ENCODE measurements at regions not wholly inside any gene's neighbourhood (a gene's known extent, or its start where the extent isn't known, plus 50 kb on each side); places are given as distances from the start of the nearest gene placed in this dataset.

GRCh38 chr3:187520027-187520945 is 149.9 kb downstream of the SST start:
- Histone ChIP-seq H3K27me3 (no peaks in the 10 kb centered on the region), H3K4me1 (no peaks in the 10 kb centered on the region), H3K4me3 (no peak overlapping the region), H3K36me3 (no peaks in the 10 kb centered on the region), H3K27ac (no peak overlapping the region), H3K9me3 (no peaks in the 10 kb centered on the region)
- intact Hi-C loops (cut with DNase I), result no loop called here
- DNase-seq (peak in 2 of 6 donors; percentile 3 to 10), FAIRE-seq (no peak), ATAC-seq (no peak)
- WGBS, 2 donors, result 66 to 72% methylated on average over 9 of the region's 9 CpGs
- no peak for TF ChIP-seq CTCF (IDR thresholded peaks at IDR 0.05)

DNA sequence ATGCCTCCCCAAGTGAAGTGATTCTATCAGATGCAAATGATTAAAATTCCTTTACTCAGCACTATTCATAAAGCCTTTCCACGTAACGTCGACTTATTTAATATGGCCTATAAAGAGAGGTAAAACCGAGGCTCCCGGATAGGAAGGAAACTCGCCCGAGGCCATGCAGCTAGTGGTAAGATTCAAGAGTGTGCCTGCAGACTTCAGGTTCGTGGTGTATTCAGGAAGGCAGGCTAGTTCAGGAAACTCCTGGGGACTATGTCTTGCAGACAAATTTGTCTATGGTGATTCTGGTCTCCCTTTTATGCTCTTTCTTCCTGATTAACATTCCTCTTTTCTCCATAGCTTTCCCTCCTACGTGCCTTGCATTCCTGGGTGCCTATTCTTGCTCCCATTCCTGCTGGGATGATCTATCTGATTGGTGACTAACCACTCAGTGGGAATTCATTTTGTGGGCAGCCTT is 150.7 kb downstream of the SST start:
- H3K4me3 ChIP-seq, result no peak overlapping the region
- no peaks in the 10 kb centered on the region for H3K27me3 ChIP-seq
- ATAC-seq, result no peak
- FAIRE-seq, result no peak
- 72 to 78% methylated on average over 9 of the region's 9 CpGs for WGBS, 2 donors
- no peaks in the 10 kb centered on the region for H3K9me3 ChIP-seq
- no peak for TF ChIP-seq CTCF (IDR thresholded peaks at IDR 0.05)
- no peak for DNase-seq
- H3K27ac ChIP-seq, result no peak overlapping the region
- H3K4me1 ChIP-seq, result no peaks in the 10 kb centered on the region
- intact Hi-C loops (cut with DNase I), result no loop called here
- H3K36me3 ChIP-seq, result no peaks in the 10 kb centered on the region

DNA sequence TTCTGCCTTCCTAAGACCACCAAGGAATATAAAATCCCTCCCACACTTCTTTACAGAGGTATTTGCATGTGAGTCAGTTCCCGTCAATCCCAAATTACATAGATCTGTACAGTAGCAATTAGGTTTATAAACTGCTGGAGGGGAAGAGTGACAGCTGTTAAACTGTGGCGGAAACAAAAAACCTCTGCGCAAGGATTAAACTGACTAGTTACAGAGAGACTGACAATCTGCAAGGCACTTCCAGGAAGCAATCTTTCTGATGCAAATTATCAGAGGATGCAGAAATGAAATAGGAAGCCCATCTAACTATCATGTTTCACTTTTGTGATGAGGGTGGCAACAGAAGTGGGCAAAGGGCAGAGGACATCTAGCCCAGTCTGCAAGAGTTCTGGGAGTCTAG is 150.4 kb downstream of the RTP4 start:
- no peak overlapping the region for H3K27ac ChIP-seq
- FAIRE-seq (no peak), ATAC-seq (no peak)

GRCh38 chr3:187518207-187518606 is 150.0 kb downstream of the RTP4 start:
- H3K9me3 ChIP-seq, result no peaks in the 10 kb centered on the region
- intact Hi-C loops (cut with DNase I), result no loop called here
- H3K4me1 ChIP-seq, result no peaks in the 10 kb centered on the region
- no peak for DNase-seq
- no peaks in the 10 kb centered on the region for H3K27me3 ChIP-seq
- WGBS, 2 donors, result 51 to 71% methylated on average over 2 of the region's 2 CpGs
- no peak for FAIRE-seq
- no peaks in the 10 kb centered on the region for H3K36me3 ChIP-seq
- H3K27ac ChIP-seq, result no peak overlapping the region
- no peak for ATAC-seq
- no peak overlapping the region for H3K4me3 ChIP-seq
- TF ChIP-seq CTCF (IDR thresholded peaks at IDR 0.05), result no peak

More for the DNA sequence above, 150.4 kb downstream of the RTP4 start:
- no peaks in the 10 kb centered on the region for H3K27me3 ChIP-seq
- intact Hi-C loops (cut with DNase I), result no loop called here
- H3K4me1 ChIP-seq, result no peaks in the 10 kb centered on the region
- WGBS, 2 donors, result 74 to 84% methylated on average over 3 of the region's 3 CpGs
- H3K36me3 ChIP-seq, result no peaks in the 10 kb centered on the region
- H3K9me3 ChIP-seq, result no peaks in the 10 kb centered on the region
- H3K4me3 ChIP-seq, result no peak overlapping the region
- TF ChIP-seq CTCF (IDR thresholded peaks at IDR 0.05), result no peak
- no peak for DNase-seq
